SH-SY5Y (cell line): ENCODE measurements at regions not wholly inside any gene's neighbourhood (a gene's known extent, or its start where the extent isn't known, plus 50 kb on each side); places are given as distances from the start of the nearest gene placed in this dataset.

Experiments
- GATA2 ChIP-seq: IDR thresholded peaks from 2 replicates; pipeline ENCODE4 v1.6.1; 2011; ENCODE audit warnings: mild to moderate bottlenecking, low read depth, low read length
- GATA3 ChIP-seq: IDR thresholded peaks from 2 replicates; pipeline ENCODE4 v1.6.1; 2011; ENCODE audit warnings: low read depth, mild to moderate bottlenecking, low read length, moderate library complexity

- TF ChIP-seq GATA2, result no peak
- no peak for TF ChIP-seq GATA3
Observed at GRCh38 chr2:242013771-242014170, 144.2 kb downstream of the RTP5 start.

- TF ChIP-seq GATA3 (no peak), GATA2 (no peak)
Observed at GRCh38 chr2:242015108-242016065, 145.9 kb downstream of the RTP5 start.

- TF ChIP-seq GATA3 (no peak), GATA2 (no peak)
Observed at GRCh38 chr2:242017086-242017485, 147.6 kb downstream of the RTP5 start.

DNA sequence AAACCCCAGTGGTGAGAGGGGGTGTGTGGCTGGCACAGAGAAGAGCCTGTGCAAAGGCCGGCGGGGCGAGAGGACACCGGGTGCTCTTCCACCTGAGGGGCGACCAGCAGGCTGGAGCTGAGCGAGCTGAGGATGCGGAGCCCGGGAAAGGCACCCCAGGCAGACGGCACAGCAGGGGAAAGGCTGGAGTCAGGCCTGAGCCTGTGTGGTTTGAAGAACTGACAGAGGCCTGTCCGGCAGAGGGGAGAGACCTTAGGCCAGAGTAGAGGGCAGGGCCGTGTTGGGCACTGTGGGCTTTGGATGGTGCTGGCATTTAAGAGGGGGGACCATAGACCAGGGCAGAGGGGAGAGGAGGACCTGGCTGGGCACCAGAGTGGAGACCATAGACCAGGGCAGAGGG lies 149.8 kb downstream of the RTP5 start:
- TF ChIP-seq GATA3 (no peak), GATA2 (no peak)

- TF ChIP-seq GATA2, result no peak
Observed at GRCh38 chr2:242020196-242021004, 150.9 kb downstream of the RTP5 start.

- TF ChIP-seq GATA2, result no peak
Observed at GRCh38 chr2:242022550-242023290, 153.2 kb downstream of the RTP5 start.

DNA sequence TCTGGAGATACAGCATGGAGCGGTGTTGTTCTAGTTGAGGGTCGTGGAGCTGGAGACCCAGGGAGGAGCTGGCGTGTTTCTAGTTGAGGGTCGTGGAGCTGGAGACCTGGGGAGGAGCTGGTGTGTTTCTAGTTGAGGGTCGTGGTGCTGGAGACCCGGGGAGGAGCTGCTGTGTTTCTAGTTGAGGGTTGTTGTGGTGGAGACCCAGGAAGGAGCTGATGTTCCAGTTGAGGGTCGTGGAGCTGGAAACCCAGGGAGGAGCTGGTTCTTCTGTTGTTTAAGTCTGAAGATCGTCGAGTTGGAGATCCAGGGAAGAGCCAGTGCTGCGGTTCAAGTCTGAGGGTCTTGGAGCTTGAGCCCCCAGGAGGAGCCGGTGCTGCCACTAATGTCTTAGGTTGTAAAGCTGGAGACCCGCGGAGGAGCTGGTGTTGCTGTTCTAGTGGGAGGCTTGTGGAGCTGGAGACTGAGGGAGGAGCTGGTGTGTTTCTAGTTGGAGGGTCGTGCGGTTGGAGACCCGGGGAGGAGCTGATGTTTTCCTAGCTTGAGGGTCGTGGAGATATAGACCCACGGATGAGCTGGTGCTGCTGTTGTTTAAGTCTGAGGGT lies 155.3 kb downstream of the RTP5 start:
- no peak for TF ChIP-seq GATA3
- no peak for TF ChIP-seq GATA2

GRCh38 chr2:242027676-242028450 lies 158.3 kb downstream of the RTP5 start:
- TF ChIP-seq GATA2, result no peak
- TF ChIP-seq GATA3, result no peak

DNA sequence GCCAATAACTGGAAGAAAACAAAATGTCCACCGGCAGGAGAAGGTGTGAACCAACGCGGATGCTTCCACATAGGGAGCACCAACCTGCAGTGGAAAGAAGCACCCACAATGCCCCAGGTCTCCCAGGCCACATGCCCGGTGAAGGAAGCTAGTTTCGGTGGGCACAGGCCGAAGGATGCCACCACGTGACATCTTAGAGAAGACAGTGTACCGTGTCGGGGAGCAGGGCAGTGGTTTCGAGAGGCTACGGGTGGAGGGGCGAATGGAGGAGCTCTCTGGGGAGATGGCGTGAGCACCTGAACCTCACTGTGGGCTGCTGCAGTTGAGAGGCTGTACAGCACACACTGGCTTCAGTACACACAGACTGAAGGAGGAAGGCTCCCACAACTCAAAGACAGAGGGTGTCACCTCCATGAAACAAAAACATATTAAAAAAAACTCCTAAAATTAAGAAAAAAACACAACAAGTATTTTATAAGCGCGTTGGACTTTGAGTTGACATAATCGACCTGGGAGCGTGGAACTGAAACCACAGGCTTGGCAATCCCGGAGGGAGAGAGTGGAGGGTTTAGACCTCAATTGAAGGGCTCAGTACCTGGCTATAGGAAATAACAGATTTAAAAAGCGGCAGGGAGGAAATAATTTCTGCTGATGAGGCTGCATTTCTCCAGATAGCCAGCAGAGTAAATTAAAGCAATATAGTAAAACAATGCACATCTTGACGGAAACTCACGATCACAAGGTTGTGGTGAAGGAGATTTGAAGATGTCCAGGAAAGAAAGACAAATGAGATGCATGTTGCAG lies 160.1 kb downstream of the RTP5 start:
- TF ChIP-seq GATA2, result no peak
- TF ChIP-seq GATA3, result no peak

DNA sequence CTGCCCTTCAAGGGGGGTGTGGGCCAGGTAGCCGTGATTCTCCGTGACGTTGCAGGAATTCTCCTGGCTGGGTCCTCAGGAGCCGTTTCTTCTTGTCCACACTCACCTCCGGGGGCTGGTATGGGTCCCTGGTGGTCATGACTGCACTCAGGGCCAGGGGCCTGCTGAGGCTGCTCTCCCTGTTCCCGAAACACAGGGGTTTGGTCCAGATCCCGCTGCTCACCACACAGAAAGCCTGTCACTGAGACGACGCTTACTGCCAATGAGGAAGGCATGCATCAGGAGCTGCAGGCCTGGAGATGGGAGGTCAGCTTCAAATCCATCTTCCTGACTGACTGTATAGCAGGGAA lies 160.7 kb downstream of the RTP5 start:
- no peak for TF ChIP-seq GATA3
- TF ChIP-seq GATA2, result no peak

DNA sequence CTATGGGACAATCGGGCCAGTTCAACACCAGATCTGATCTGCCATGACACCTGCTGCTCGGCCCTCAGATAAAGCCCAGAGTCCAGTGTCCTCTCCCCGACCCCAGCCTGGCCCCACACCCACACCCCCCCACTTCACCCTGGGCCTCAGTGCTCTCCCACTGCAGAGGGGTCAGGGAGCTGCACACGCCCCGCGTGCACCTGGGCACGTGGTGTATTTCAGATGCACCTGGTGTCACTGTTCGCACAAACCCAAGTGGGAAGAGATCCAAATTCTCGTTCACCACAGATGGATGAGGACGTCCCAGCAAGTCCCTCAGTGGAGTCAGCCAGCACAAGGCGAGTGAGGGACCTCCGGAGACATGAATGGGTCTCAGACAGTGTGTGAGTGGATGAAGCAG lies 161.3 kb downstream of the RTP5 start:
- TF ChIP-seq GATA2 (no peak), GATA3 (no peak)

GRCh38 chr2:242031481-242032019 lies 162.0 kb downstream of the RTP5 start:
- TF ChIP-seq GATA2, result no peak
- no peak for TF ChIP-seq GATA3
